Activated T-helper 1 cell treated with anti-CD3 and anti-CD28 coated beads, Interleukin-12 subunit alpha, Interleukin-12 subunit beta, Interleukin-2, Interleukin-4 antibody, amounts not matched to agents 30 ng/mL and 10 ng/mL and 1 ng/mL, durations not matched to agents 14 hours and 24 hours and 36 hours (primary cell): ENCODE measurements at regions not wholly inside any gene's neighbourhood (a gene's known extent, or its start where the extent isn't known, plus 50 kb on each side); places are given as distances from the start of the nearest gene placed in this dataset.

ENCODE experiments used
- DNase-seq: peaks from one replicate; pipeline ENCODE4 v3.0.0; 2021; ENCODE audit warnings: low spot score
- H3K27ac Mint-ChIP-seq: one replicate; pipeline ENCODE4 v1.8.0; 2021; ENCODE audit warnings: mild to moderate bottlenecking, mixed read lengths
- H3K27me3 Mint-ChIP-seq: one replicate; pipeline ENCODE4 v1.8.0; 2022; ENCODE audit warnings: mild to moderate bottlenecking, moderate library complexity, mixed read lengths; ENCODE audit not compliant: insufficient read depth
- H3K36me3 Mint-ChIP-seq: one replicate; pipeline ENCODE4 v1.8.0; 2021; ENCODE audit warnings: low read depth, mixed read lengths
- H3K4me1 Mint-ChIP-seq: one replicate; pipeline ENCODE4 v1.8.0; 2021; ENCODE audit warnings: low read depth, mixed read lengths
- H3K4me3 Mint-ChIP-seq: one replicate; pipeline ENCODE4 v1.8.0; 2021; ENCODE audit warnings: mild to moderate bottlenecking, moderate library complexity, mixed read lengths
- H3K9me3 Mint-ChIP-seq: one replicate; pipeline ENCODE4 v1.8.0; 2021; ENCODE audit warnings: mixed read lengths
- intact Hi-C: fragments of 100-400 bp; cut with micrococcal nuclease; formaldehyde crosslinking; loops from one replicate; pipeline ENCODE4 v1.15.1; 2024

- Mint-ChIP-seq H3K27ac (no peak overlapping the region), H3K4me1 (peaks cover 1% of the 10 kb centered on the region), H3K27me3 (peaks cover 57% of the 10 kb centered on the region), H3K4me3 (no peak overlapping the region), H3K9me3 (no peaks in the 10 kb centered on the region), H3K36me3 (no peaks in the 10 kb centered on the region)
- intact Hi-C loops: no loop called here
- no peak for DNase-seq
Measured at GRCh38 chr9:121598965-121599871, 52.2 kb upstream of the DAB2IP start.

GRCh38 chr9:121599872-121600585 lies 51.4 kb upstream of the DAB2IP start:
- intact Hi-C loops: no loop called here
- Mint-ChIP-seq H3K4me3 (no peak overlapping the region), H3K27ac (no peak overlapping the region), H3K4me1 (peaks cover 7% of the 10 kb centered on the region), H3K36me3 (no peaks in the 10 kb centered on the region), H3K9me3 (no peaks in the 10 kb centered on the region), H3K27me3 (peaks cover 54% of the 10 kb centered on the region)
- no peak for DNase-seq

GRCh38 chr9:121601194-121601593 lies 50.2 kb upstream of the DAB2IP start:
- Mint-ChIP-seq H3K27ac (no peak overlapping the region), H3K4me3 (no peak overlapping the region), H3K27me3 (peaks cover 45% of the 10 kb centered on the region), H3K9me3 (no peaks in the 10 kb centered on the region), H3K36me3 (no peaks in the 10 kb centered on the region), H3K4me1 (peaks cover 7% of the 10 kb centered on the region)
- intact Hi-C loops: no loop called here
- DNase-seq: no peak
